IgD-negative memory B cell (primary cell): ENCODE measurements at regions not wholly inside any gene's neighbourhood (a gene's known extent, or its start where the extent isn't known, plus 50 kb on each side); places are given as distances from the start of the nearest gene placed in this dataset.
"Not testable (repeated sequence)": the region's sequence is repeated elsewhere in the genome, so short reads cannot be mapped to it uniquely, and the experiment has no call there.

Source experiments
- H3K27ac Mint-ChIP-seq, 3 donors: one replicate each; pipeline ENCODE4 v1.8.0; 2020 to 2022; ENCODE audit warnings: mild to moderate bottlenecking in 3 of 3, mixed read lengths in 3 of 3, moderate library complexity in 1 of 3
- H3K27me3 Mint-ChIP-seq: one replicate; pipeline ENCODE4 v1.8.0; 2021; ENCODE audit warnings: mixed read lengths
- H3K36me3 Mint-ChIP-seq: one replicate; pipeline ENCODE4 v1.8.0; 2020; ENCODE audit warnings: mild to moderate bottlenecking, mixed read lengths
- H3K4me1 Mint-ChIP-seq, 3 donors: one replicate each; pipeline ENCODE4 v1.8.0; 2020 to 2022; ENCODE audit warnings: mixed read lengths in 3 of 3, mild to moderate bottlenecking in 1 of 3
- H3K4me3 Mint-ChIP-seq, 4 donors: one replicate each; pipeline ENCODE4 v1.8.0; 2020 to 2022; ENCODE audit warnings: mild to moderate bottlenecking in 4 of 4, mixed read lengths in 4 of 4, moderate library complexity in 3 of 4
- H3K9me3 Mint-ChIP-seq, 3 donors: one replicate each; pipeline ENCODE4 v1.8.0; 2020 to 2021; ENCODE audit warnings: mixed read lengths in 3 of 3, mild to moderate bottlenecking in 1 of 3

GRCh38 chr2:185265747-185266146 is 472.9 kb upstream of the FSIP2 start:
- no peaks in the 10 kb centered on the region for H3K9me3 Mint-ChIP-seq
- H3K27ac Mint-ChIP-seq: no peak overlapping the region
- no peaks in the 10 kb centered on the region for H3K36me3 Mint-ChIP-seq
- H3K27me3 Mint-ChIP-seq: no peaks in the 10 kb centered on the region
- H3K4me1 Mint-ChIP-seq: no peaks in the 10 kb centered on the region
- no peak overlapping the region for H3K4me3 Mint-ChIP-seq

GRCh38 chr2:185268651-185269050 is 470.0 kb upstream of the FSIP2 start:
- no peaks in the 10 kb centered on the region for H3K36me3 Mint-ChIP-seq
- no peaks in the 10 kb centered on the region for H3K9me3 Mint-ChIP-seq
- H3K27me3 Mint-ChIP-seq: no peaks in the 10 kb centered on the region
- no peak overlapping the region for H3K27ac Mint-ChIP-seq
- H3K4me1 Mint-ChIP-seq: no peaks in the 10 kb centered on the region
- H3K4me3 Mint-ChIP-seq: no peak overlapping the region

- Mint-ChIP-seq H3K36me3 (no peaks in the 10 kb centered on the region), H3K27me3 (no peaks in the 10 kb centered on the region), H3K9me3 (peaks cover 0 to 2% (median 0%) of the 10 kb centered on the region in 3 donors), H3K27ac (no peak overlapping the region), H3K4me1 (peaks cover 0 to 1% (median 0%) of the 10 kb centered on the region in 3 donors), H3K4me3 (no peak overlapping the region)
Measured at GRCh38 chr2:185274718-185275484, 463.7 kb upstream of the FSIP2 start.

- not testable (repeated sequence) for H3K27me3 Mint-ChIP-seq, H3K4me3 Mint-ChIP-seq, H3K9me3 Mint-ChIP-seq, H3K36me3 Mint-ChIP-seq, H3K4me1 Mint-ChIP-seq, H3K27ac Mint-ChIP-seq
Measured at GRCh38 chr2:185275979-185276378, 462.6 kb upstream of the FSIP2 start.

- Mint-ChIP-seq H3K4me3 (no peak overlapping the region), H3K9me3 (peaks cover 0 to 2% (median 0%) of the 10 kb centered on the region in 3 donors), H3K27me3 (no peaks in the 10 kb centered on the region), H3K4me1 (peaks cover 0 to 1% (median 0%) of the 10 kb centered on the region in 3 donors), H3K36me3 (no peaks in the 10 kb centered on the region), H3K27ac (no peak overlapping the region)
Measured at GRCh38 chr2:185278761-185279160, 459.8 kb upstream of the FSIP2 start.

- Mint-ChIP-seq H3K4me1 (peaks cover 0 to 1% (median 0%) of the 10 kb centered on the region in 3 donors), H3K9me3 (peaks cover 0 to 2% (median 1%) of the 10 kb centered on the region in 3 donors), H3K36me3 (no peaks in the 10 kb centered on the region), H3K27me3 (no peaks in the 10 kb centered on the region), H3K27ac (no peak overlapping the region), H3K4me3 (no peak overlapping the region)
Measured at GRCh38 chr2:185279999-185280398, 458.6 kb upstream of the FSIP2 start.

- Mint-ChIP-seq H3K36me3 (no peaks in the 10 kb centered on the region), H3K27ac (no peak overlapping the region), H3K4me1 (no peaks in the 10 kb centered on the region), H3K9me3 (peaks cover 0 to 3% (median 0%) of the 10 kb centered on the region in 3 donors), H3K4me3 (no peak overlapping the region), H3K27me3 (no peaks in the 10 kb centered on the region)
Measured at GRCh38 chr2:185284696-185285095, 453.9 kb upstream of the FSIP2 start.

GRCh38 chr2:185290012-185290411 is 448.6 kb upstream of the FSIP2 start:
- H3K9me3 Mint-ChIP-seq, H3K4me1 Mint-ChIP-seq, H3K27me3 Mint-ChIP-seq, H3K36me3 Mint-ChIP-seq, H3K4me3 Mint-ChIP-seq, H3K27ac Mint-ChIP-seq: not testable (repeated sequence)

GRCh38 chr2:185291035-185291647 is 447.5 kb upstream of the FSIP2 start:
- Mint-ChIP-seq H3K27me3 (no peaks in the 10 kb centered on the region), H3K36me3 (no peaks in the 10 kb centered on the region), H3K27ac (no peak overlapping the region), H3K4me1 (no peaks in the 10 kb centered on the region), H3K9me3 (no peaks in the 10 kb centered on the region), H3K4me3 (no peak overlapping the region)

- Mint-ChIP-seq H3K36me3 (no peaks in the 10 kb centered on the region), H3K4me3 (no peak overlapping the region), H3K27ac (no peak overlapping the region), H3K27me3 (no peaks in the 10 kb centered on the region), H3K4me1 (no peaks in the 10 kb centered on the region), H3K9me3 (peaks cover 0 to 3% (median 2%) of the 10 kb centered on the region in 3 donors)
Measured at GRCh38 chr2:185299867-185300266, 438.7 kb upstream of the FSIP2 start.

GRCh38 chr2:185306119-185306518 is 432.5 kb upstream of the FSIP2 start:
- no peak overlapping the region for H3K4me3 Mint-ChIP-seq
- H3K9me3 Mint-ChIP-seq: peaks cover 0 to 3% (median 2%) of the 10 kb centered on the region in 3 donors
- H3K27me3 Mint-ChIP-seq: no peaks in the 10 kb centered on the region
- no peak overlapping the region for H3K27ac Mint-ChIP-seq
- H3K4me1 Mint-ChIP-seq: no peaks in the 10 kb centered on the region
- H3K36me3 Mint-ChIP-seq: no peaks in the 10 kb centered on the region

- H3K36me3 Mint-ChIP-seq: no peaks in the 10 kb centered on the region
- no peaks in the 10 kb centered on the region for H3K27me3 Mint-ChIP-seq
- H3K27ac Mint-ChIP-seq: no peak overlapping the region
- no peak overlapping the region for H3K4me3 Mint-ChIP-seq
- H3K9me3 Mint-ChIP-seq: peaks cover 0 to 2% (median 0%) of the 10 kb centered on the region in 3 donors
- H3K4me1 Mint-ChIP-seq: no peaks in the 10 kb centered on the region
Measured at GRCh38 chr2:185316383-185316782, 422.2 kb upstream of the FSIP2 start.

- Mint-ChIP-seq H3K27me3 (no peaks in the 10 kb centered on the region), H3K36me3 (no peaks in the 10 kb centered on the region), H3K9me3 (peaks cover 0 to 5% (median 2%) of the 10 kb centered on the region in 3 donors), H3K27ac (peak overlapping the region in 1 of 3 donors; percentile 72), H3K4me3 (no peak overlapping the region), H3K4me1 (no peaks in the 10 kb centered on the region)
Measured at GRCh38 chr2:185318271-185318724, 420.3 kb upstream of the FSIP2 start.

GRCh38 chr2:185335879-185336278 is 402.7 kb upstream of the FSIP2 start:
- H3K36me3 Mint-ChIP-seq: no peaks in the 10 kb centered on the region
- H3K4me3 Mint-ChIP-seq: no peak overlapping the region
- H3K9me3 Mint-ChIP-seq: peaks cover 4 to 12% (median 5%) of the 10 kb centered on the region in 3 donors
- H3K27me3 Mint-ChIP-seq: no peaks in the 10 kb centered on the region
- H3K27ac Mint-ChIP-seq: no peak overlapping the region
- H3K4me1 Mint-ChIP-seq: no peaks in the 10 kb centered on the region

- Mint-ChIP-seq H3K27ac (no peak overlapping the region), H3K27me3 (no peaks in the 10 kb centered on the region), H3K9me3 (peaks cover 4 to 12% (median 5%) of the 10 kb centered on the region in 3 donors), H3K4me1 (no peaks in the 10 kb centered on the region), H3K36me3 (no peaks in the 10 kb centered on the region), H3K4me3 (no peak overlapping the region)
Measured at GRCh38 chr2:185337033-185337432, 401.6 kb upstream of the FSIP2 start.

- H3K36me3 Mint-ChIP-seq: no peaks in the 10 kb centered on the region
- no peak overlapping the region for H3K27ac Mint-ChIP-seq
- peaks cover 4 to 12% (median 5%) of the 10 kb centered on the region in 3 donors for H3K9me3 Mint-ChIP-seq
- no peaks in the 10 kb centered on the region for H3K4me1 Mint-ChIP-seq
- H3K4me3 Mint-ChIP-seq: no peak overlapping the region
- H3K27me3 Mint-ChIP-seq: no peaks in the 10 kb centered on the region
Measured at GRCh38 chr2:185338104-185338503, 400.5 kb upstream of the FSIP2 start.
